HCT116 (cell line): ENCODE measurements at regions not wholly inside any gene's neighbourhood (a gene's known extent, or its start where the extent isn't known, plus 50 kb on each side); places are given as distances from the start of the nearest gene placed in this dataset.

Source experiments
- ATAC-seq: fragments of 200-7000 bp; cut with Tn5 transposase; 2 replicates; pipeline ENCODE4 v1.9.1; 2020; ENCODE audit warnings: mild to moderate bottlenecking, moderate library complexity
- BruUV-seq: library from RNA; stranded (reverse); fragments of 400-500 nt; replicated peaks from 2 replicates; lab custom pipeline; 2021; lab: Mats Ljungman, UMichigan
- CTCF ChIA-PET: fragments of 300-600 bp; sonication (Branson Sonifier 250); formaldehyde crosslinking; loops from one replicate; lab custom pipeline; 2021; ENCODE audit warnings: antibody characterized with exemption; lab: Charles Lee
- POLR2A ChIA-PET: fragments of 300-600, 350-600 bp; sonication (Branson Sonifier 250); formaldehyde crosslinking; loops from one replicate; lab custom pipeline; 2021; ENCODE audit warnings: antibody characterized with exemption; lab: Charles Lee
- RAD21 ChIA-PET, 2 experiments: fragments of 300-600 bp; sonication (Branson Sonifier 250); formaldehyde crosslinking; loops; one replicate each; lab custom pipeline; 2023; ENCODE audit warnings: low total read pairs in 2 of 2; ENCODE audit not compliant: uncharacterized antibody in 2 of 2, unreplicated experiment in 2 of 2, low non-redundant PET in 1 of 2; lab: Charles Lee
- DNase-seq: peaks from one replicate; pipeline ENCODE4 v3.0.0-alpha.2; 2010; ENCODE audit warnings: low read depth, low spot score
- H2AFZ ChIP-seq: fragments of 200-600 bp; shearing (Covaris generic), sonication (generic); 2 replicates; pipeline ENCODE4 v1.6.1; 2017; ENCODE audit warnings: low read depth, mixed run types, mixed read lengths, antibody characterized with exemption, low read length; ENCODE audit not compliant: poor library complexity, severe bottlenecking
- H3K27ac ChIP-seq: 2 replicates; pipeline ENCODE4 v1.5.1; 2012; ENCODE audit warnings: low read depth, low read length
- H3K27me3 ChIP-seq: fragments of 200-600 bp; sonication (generic); 2 replicates; pipeline ENCODE4 v1.6.1; 2016; ENCODE audit warnings: mixed run types, low read length, mixed read lengths; ENCODE audit not compliant: insufficient read depth
- H3K36me3 ChIP-seq, 2 experiments: fragments of 200-500 bp in 1 of 2; fragments of 200-600 bp in 1 of 2; sonication (Bioruptor generic) in 1 of 2; sonication (generic) in 1 of 2; 2 replicates each; pipeline versions ENCODE4 v1.5.1 to v1.6.1; 2014 to 2016; ENCODE audit warnings: low read length in 2 of 2, inconsistent platforms in 1 of 2, mixed read lengths in 1 of 2, mixed run types in 1 of 2; ENCODE audit not compliant: insufficient read depth in 2 of 2, control insufficient read depth in 1 of 2
- H3K4me1 ChIP-seq, 2 experiments: fragments of 200-600 bp in 1 of 2; sonication (generic) in 1 of 2; 2 replicates each; pipeline versions ENCODE4 v1.5.1 to v1.6.1; 2012 to 2017; ENCODE audit warnings: low read length in 2 of 2, inconsistent platforms in 1 of 2, mild to moderate bottlenecking in 1 of 2, mixed read lengths in 1 of 2, mixed run types in 1 of 2, moderate library complexity in 1 of 2; ENCODE audit not compliant: insufficient read depth in 2 of 2, control insufficient read depth in 1 of 2
- H3K4me2 ChIP-seq: fragments of 200-600 bp; sonication (generic); 2 replicates; pipeline ENCODE4 v1.6.1; 2017; ENCODE audit warnings: mixed run types, low read length, mixed read lengths
- H3K4me3 ChIP-seq, 2 experiments: fragments of 200-600 bp in 1 of 2; sonication (generic) in 1 of 2; replicated peaks in 1 of 2; 2 replicates each; pipeline ENCODE4 v1.5.1; 2011 to 2016; ENCODE audit warnings: low read length in 2 of 2, control low read depth in 1 of 2, low read depth in 1 of 2, mild to moderate bottlenecking in 1 of 2, mixed read lengths in 1 of 2, mixed run types in 1 of 2
- H3K79me2 ChIP-seq: fragments of 200-600 bp; sonication (generic); 2 replicates; pipeline ENCODE4 v1.6.1; 2017; ENCODE audit warnings: mild to moderate bottlenecking, mixed run types, low read length, moderate library complexity, mixed read lengths; ENCODE audit not compliant: insufficient read depth
- H3K9ac ChIP-seq: fragments of 200-600 bp; sonication (generic); 2 replicates; pipeline ENCODE4 v1.6.1; 2016; ENCODE audit warnings: low read length, mixed read lengths
- H3K9me2 ChIP-seq: fragments of 200-600 bp; sonication (generic), shearing (Covaris generic); 2 replicates; pipeline ENCODE4 v1.6.1; 2017; ENCODE audit warnings: mixed run types, mild to moderate bottlenecking, moderate library complexity; ENCODE audit not compliant: insufficient read depth
- H3K9me3 ChIP-seq, 2 experiments: fragments of 200-500 bp in 1 of 2; fragments of 200-600 bp in 1 of 2; sonication (Bioruptor generic) in 1 of 2; sonication (generic) in 1 of 2; 2 replicates each; pipeline ENCODE4 v1.6.1; 2014 to 2017; ENCODE audit warnings: low read length in 2 of 2, mixed read lengths in 2 of 2, inconsistent platforms in 1 of 2, low read depth in 1 of 2, mild to moderate bottlenecking in 1 of 2, mixed run types in 1 of 2, moderate library complexity in 1 of 2; ENCODE audit not compliant: control insufficient read depth in 1 of 2, insufficient read depth in 1 of 2
- H4K20me1 ChIP-seq: fragments of 200-600 bp; sonication (generic), shearing (Covaris generic); 2 replicates; pipeline ENCODE4 v1.6.1; 2017; ENCODE audit warnings: mixed run types, mild to moderate bottlenecking, moderate library complexity; ENCODE audit not compliant: insufficient read depth
- CBX3 ChIP-seq: IDR thresholded peaks from 2 replicates; pipeline ENCODE4 v1.6.1; 2012; ENCODE audit warnings: low read depth
- CEBPB ChIP-seq: IDR thresholded peaks from 2 replicates; pipeline ENCODE4 v1.6.1; 2012; ENCODE audit warnings: low read depth
- EGR1 ChIP-seq: IDR thresholded peaks from 2 replicates; pipeline ENCODE4 v1.6.1; 2012; ENCODE audit warnings: low read depth
- ELF1 ChIP-seq: IDR thresholded peaks from 2 replicates; pipeline ENCODE4 v1.6.1; 2012; ENCODE audit warnings: low read depth, borderline replicate concordance
- EZH2 ChIP-seq: fragments of 200-600 bp; sonication (generic); IDR thresholded peaks from 2 replicates; pipeline ENCODE4 v1.6.1; 2017; ENCODE audit warnings: antibody characterized with exemption, mixed run types
- FOSL1 ChIP-seq: IDR thresholded peaks from 2 replicates; pipeline ENCODE4 v1.6.1; 2012; ENCODE audit warnings: low read depth
- JUND ChIP-seq: IDR thresholded peaks from 2 replicates; pipeline ENCODE4 v1.6.1; 2012
- MAX ChIP-seq: IDR thresholded peaks from 2 replicates; pipeline ENCODE4 v1.6.1; 2012
- POLR2A ChIP-seq: IDR thresholded peaks from 2 replicates; pipeline ENCODE4 v1.7.0; 2011; ENCODE audit warnings: borderline replicate concordance; ENCODE audit not compliant: insufficient read depth, insufficient read length; ENCODE audit errors: extremely low read depth
- POLR2AphosphoS5 ChIP-seq: IDR thresholded peaks from 2 replicates; pipeline ENCODE4 v1.6.1; 2011; ENCODE audit warnings: mild to moderate bottlenecking, low read depth, low read length, moderate library complexity
- RAD21 ChIP-seq: IDR thresholded peaks from 2 replicates; pipeline ENCODE4 v1.6.1; 2012; ENCODE audit warnings: low read depth, mild to moderate bottlenecking
- SIN3A ChIP-seq: IDR thresholded peaks from 2 replicates; pipeline ENCODE4 v1.6.1; 2012; ENCODE audit warnings: low read depth
- SP1 ChIP-seq: IDR thresholded peaks from 2 replicates; pipeline ENCODE4 v1.6.1; 2012; ENCODE audit warnings: low read depth
- SRF ChIP-seq: IDR thresholded peaks from 2 replicates; pipeline ENCODE4 v1.6.1; 2012; ENCODE audit warnings: low read depth
- YY1 ChIP-seq: IDR thresholded peaks from 2 replicates; pipeline ENCODE4 v1.6.1; 2011; ENCODE audit warnings: low read length, low read depth, moderate library complexity, mild to moderate bottlenecking; ENCODE audit not compliant: insufficient replicate concordance; ENCODE audit errors: extremely low read depth
- ZFX ChIP-seq: fragments of 450-650 bp; IDR thresholded peaks from 2 replicates; pipeline ENCODE4 v1.6.1; 2017
- ZNF274 ChIP-seq: fragments of 200-500 bp; sonication (Bioruptor generic); IDR thresholded peaks from 2 replicates; pipeline ENCODE4 v1.6.1; 2014; ENCODE audit warnings: mild to moderate bottlenecking, low read depth, low read length, inconsistent platforms
- intact Hi-C: fragments of 100-400 bp; cut with micrococcal nuclease; formaldehyde crosslinking; loops from 2 replicates; pipeline ENCODE4 v1.10.0; 2022
- TF ChIP-seq, protein P1 (sequence below): IDR thresholded peaks from 2 replicates; pipeline ENCODE4 v1.6.1; 2012
- TF ChIP-seq, protein P2 (sequence below): IDR thresholded peaks from 2 replicates; pipeline ENCODE4 v1.6.1; 2011; ENCODE audit warnings: mild to moderate bottlenecking, low read length, moderate library complexity; ENCODE audit not compliant: insufficient replicate concordance; ENCODE audit errors: extremely low read depth
- TF ChIP-seq, protein P3 (sequence below): IDR thresholded peaks from 2 replicates; pipeline ENCODE4 v1.6.1; 2012; ENCODE audit warnings: low read depth

GRCh38 chr4:110414561-110414920, 61.4 kb upstream of the ENPEP start:
- H3K4me1 ChIP-seq = peaks cover 0 to 14% of the 10 kb centered on the region in 2 experiments; a peak in 2 of 4 replicates
- no peaks in the 10 kb centered on the region for H4K20me1 ChIP-seq
- no peak for DNase-seq
- no TSS peak for BruUV-seq
- ChIA-PET POLR2A (no interaction called here), RAD21 (no interaction called here), CTCF (no interaction called here)
- no peak overlapping the region for H3K27ac ChIP-seq
- intact Hi-C loops = no loop called here
- ATAC-seq = no peak
- no peaks in the 10 kb centered on the region for H3K79me2 ChIP-seq
- peaks cover 0 to 9% of the 10 kb centered on the region in 2 experiments; a peak in 1 of 4 replicates for H3K9me3 ChIP-seq
- no peak overlapping the region for H3K4me2 ChIP-seq
- no peaks in the 10 kb centered on the region for H3K36me3 ChIP-seq
- H3K9ac ChIP-seq = no peak overlapping the region
- H2AFZ ChIP-seq = no peak overlapping the region
- no peaks in the 10 kb centered on the region for H3K27me3 ChIP-seq
- no peak for TF ChIP-seq ELF1
- no peak for TF ChIP-seq ZFX
- TF ChIP-seq, protein P1, sequence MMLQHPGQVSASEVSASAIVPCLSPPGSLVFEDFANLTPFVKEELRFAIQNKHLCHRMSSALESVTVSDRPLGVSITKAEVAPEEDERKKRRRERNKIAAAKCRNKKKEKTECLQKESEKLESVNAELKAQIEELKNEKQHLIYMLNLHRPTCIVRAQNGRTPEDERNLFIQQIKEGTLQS = no peak
- TF ChIP-seq SIN3A = no peak
- no peak for TF ChIP-seq SRF
- no peak for TF ChIP-seq EZH2
- TF ChIP-seq, protein P2, sequence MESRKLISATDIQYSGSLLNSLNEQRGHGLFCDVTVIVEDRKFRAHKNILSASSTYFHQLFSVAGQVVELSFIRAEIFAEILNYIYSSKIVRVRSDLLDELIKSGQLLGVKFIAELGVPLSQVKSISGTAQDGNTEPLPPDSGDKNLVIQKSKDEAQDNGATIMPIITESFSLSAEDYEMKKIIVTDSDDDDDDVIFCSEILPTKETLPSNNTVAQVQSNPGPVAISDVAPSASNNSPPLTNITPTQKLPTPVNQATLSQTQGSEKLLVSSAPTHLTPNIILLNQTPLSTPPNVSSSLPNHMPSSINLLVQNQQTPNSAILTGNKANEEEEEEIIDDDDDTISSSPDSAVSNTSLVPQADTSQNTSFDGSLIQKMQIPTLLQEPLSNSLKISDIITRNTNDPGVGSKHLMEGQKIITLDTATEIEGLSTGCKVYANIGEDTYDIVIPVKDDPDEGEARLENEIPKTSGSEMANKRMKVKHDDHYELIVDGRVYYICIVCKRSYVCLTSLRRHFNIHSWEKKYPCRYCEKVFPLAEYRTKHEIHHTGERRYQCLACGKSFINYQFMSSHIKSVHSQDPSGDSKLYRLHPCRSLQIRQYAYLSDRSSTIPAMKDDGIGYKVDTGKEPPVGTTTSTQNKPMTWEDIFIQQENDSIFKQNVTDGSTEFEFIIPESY = no peak
- TF ChIP-seq POLR2A = no peak
- no peak for TF ChIP-seq EGR1
- no peak for TF ChIP-seq SP1
- no peak for TF ChIP-seq ZNF274
- no peak for TF ChIP-seq JUND
- no peak for TF ChIP-seq RAD21
- no peak for TF ChIP-seq MAX
- TF ChIP-seq, protein P3, sequence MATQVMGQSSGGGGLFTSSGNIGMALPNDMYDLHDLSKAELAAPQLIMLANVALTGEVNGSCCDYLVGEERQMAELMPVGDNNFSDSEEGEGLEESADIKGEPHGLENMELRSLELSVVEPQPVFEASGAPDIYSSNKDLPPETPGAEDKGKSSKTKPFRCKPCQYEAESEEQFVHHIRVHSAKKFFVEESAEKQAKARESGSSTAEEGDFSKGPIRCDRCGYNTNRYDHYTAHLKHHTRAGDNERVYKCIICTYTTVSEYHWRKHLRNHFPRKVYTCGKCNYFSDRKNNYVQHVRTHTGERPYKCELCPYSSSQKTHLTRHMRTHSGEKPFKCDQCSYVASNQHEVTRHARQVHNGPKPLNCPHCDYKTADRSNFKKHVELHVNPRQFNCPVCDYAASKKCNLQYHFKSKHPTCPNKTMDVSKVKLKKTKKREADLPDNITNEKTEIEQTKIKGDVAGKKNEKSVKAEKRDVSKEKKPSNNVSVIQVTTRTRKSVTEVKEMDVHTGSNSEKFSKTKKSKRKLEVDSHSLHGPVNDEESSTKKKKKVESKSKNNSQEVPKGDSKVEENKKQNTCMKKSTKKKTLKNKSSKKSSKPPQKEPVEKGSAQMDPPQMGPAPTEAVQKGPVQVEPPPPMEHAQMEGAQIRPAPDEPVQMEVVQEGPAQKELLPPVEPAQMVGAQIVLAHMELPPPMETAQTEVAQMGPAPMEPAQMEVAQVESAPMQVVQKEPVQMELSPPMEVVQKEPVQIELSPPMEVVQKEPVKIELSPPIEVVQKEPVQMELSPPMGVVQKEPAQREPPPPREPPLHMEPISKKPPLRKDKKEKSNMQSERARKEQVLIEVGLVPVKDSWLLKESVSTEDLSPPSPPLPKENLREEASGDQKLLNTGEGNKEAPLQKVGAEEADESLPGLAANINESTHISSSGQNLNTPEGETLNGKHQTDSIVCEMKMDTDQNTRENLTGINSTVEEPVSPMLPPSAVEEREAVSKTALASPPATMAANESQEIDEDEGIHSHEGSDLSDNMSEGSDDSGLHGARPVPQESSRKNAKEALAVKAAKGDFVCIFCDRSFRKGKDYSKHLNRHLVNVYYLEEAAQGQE = no peak
- no peak for TF ChIP-seq FOSL1
- TF ChIP-seq CBX3 = no peak
- TF ChIP-seq CEBPB = no peak
- no peak for TF ChIP-seq YY1
- TF ChIP-seq POLR2AphosphoS5 = no peak
- no peak overlapping the region for H3K4me3 ChIP-seq
- H3K9me2 ChIP-seq = no peaks in the 10 kb centered on the region
